Keratinocyte (primary cell): ENCODE measurements at regions not wholly inside any gene's neighbourhood (a gene's known extent, or its start where the extent isn't known, plus 50 kb on each side); places are given as distances from the start of the nearest gene placed in this dataset.

Experiments used
- DNase-seq: peaks from one replicate; pipeline ENCODE4 v3.0.0-alpha.2; 2011; ENCODE audit warnings: low read depth, missing footprints, low spot score
- FAIRE-seq: peaks from 2 replicates; lab custom pipeline; 2011; peaks lifted over from hg19 to GRCh38; lab: Jason Lieb, UNC
- H2AFZ ChIP-seq: 2 replicates; pipeline ENCODE4 v1.6.0; 2012; ENCODE audit warnings: low read length, control low read depth, inconsistent platforms; ENCODE audit not compliant: control insufficient read depth
- H3K27ac ChIP-seq: 2 replicates; pipeline ENCODE4 v1.5.1; 2011; ENCODE audit warnings: low read length; ENCODE audit not compliant: control insufficient read depth, insufficient read depth
- H3K27me3 ChIP-seq: 3 replicates; pipeline ENCODE4 v1.6.0; 2011; ENCODE audit warnings: low read length; ENCODE audit not compliant: control insufficient read depth, insufficient read depth; ENCODE audit errors: extremely low read depth
- H3K36me3 ChIP-seq, 2 experiments: 2 replicates in 1 of 2; 3 replicates in 1 of 2; pipeline ENCODE4 v1.5.1; 2011; ENCODE audit warnings: low read length in 2 of 2, mild to moderate bottlenecking in 1 of 2; ENCODE audit not compliant: control insufficient read depth in 2 of 2, insufficient read depth in 2 of 2; ENCODE audit errors: extremely low read depth in 1 of 2
- H3K4me1 ChIP-seq: 3 replicates; pipeline ENCODE4 v1.5.1; 2011; ENCODE audit warnings: low read length; ENCODE audit not compliant: control insufficient read depth, insufficient read depth; ENCODE audit errors: extremely low read depth
- H3K4me2 ChIP-seq: 3 replicates; pipeline ENCODE4 v1.6.0; 2011; ENCODE audit warnings: low read depth, low read length; ENCODE audit not compliant: control insufficient read depth, insufficient read depth; ENCODE audit errors: extremely low read depth
- H3K4me3 ChIP-seq, 3 experiments: fragments of 200-600 bp in 1 of 3; sonication (generic) in 1 of 3; 2 replicates in 2 of 3; 3 replicates in 1 of 3; pipeline ENCODE4 v1.5.1; 2011 to 2016; ENCODE audit warnings: low read length in 3 of 3, mild to moderate bottlenecking in 3 of 3, control low read depth in 2 of 3, inconsistent platforms in 1 of 3, low read depth in 1 of 3, mixed read lengths in 1 of 3, mixed run types in 1 of 3, moderate library complexity in 1 of 3; ENCODE audit not compliant: control insufficient read depth in 2 of 3, insufficient read depth in 2 of 3; ENCODE audit errors: extremely low read depth in 1 of 3
- H3K79me2 ChIP-seq: 2 replicates; pipeline ENCODE4 v1.6.0; 2012; ENCODE audit warnings: low read length; ENCODE audit not compliant: control insufficient read depth, insufficient read depth
- H3K9ac ChIP-seq: 3 replicates; pipeline ENCODE4 v1.6.0; 2011; ENCODE audit warnings: low read length; ENCODE audit not compliant: control insufficient read depth, insufficient read depth; ENCODE audit errors: extremely low read depth
- H3K9me1 ChIP-seq: 3 replicates; pipeline ENCODE4 v1.6.0; 2011; ENCODE audit warnings: low read length; ENCODE audit not compliant: control insufficient read depth, insufficient read depth; ENCODE audit errors: extremely low read depth
- H3K9me3 ChIP-seq: 2 replicates; pipeline ENCODE4 v1.5.1; 2012; ENCODE audit warnings: low read depth, low read length; ENCODE audit not compliant: control insufficient read depth
- H4K20me1 ChIP-seq: 3 replicates; pipeline ENCODE4 v1.6.0; 2011; ENCODE audit warnings: low read length; ENCODE audit not compliant: control insufficient read depth, insufficient read depth; ENCODE audit errors: extremely low read depth
- EZH2 ChIP-seq: IDR thresholded peaks from one replicate; pipeline ENCODE4 v1.6.1; 2012; ENCODE audit warnings: inconsistent platforms, mild to moderate bottlenecking, low read length, moderate library complexity
- dilution Hi-C: fragments of 300-500 bp; cut with MboI; formaldehyde crosslinking; loops from one replicate; pipeline ENCODE4 v1.7.0; 2020; ENCODE audit warnings: low sequenced_read_pairs; ENCODE audit not compliant: extremely low pct_ligation_motif_present
- TF ChIP-seq, protein P1 (sequence below), 3 experiments: IDR thresholded peaks in 1 of 3; conservative IDR thresholded peaks in 1 of 3; optimal IDR thresholded peaks in 1 of 3; 2 replicates in 2 of 3; 3 replicates in 1 of 3; pipeline versions ENCODE3 to v1.5.1; 2011; ENCODE audit warnings: low read length in 3 of 3, mild to moderate bottlenecking in 3 of 3, moderate library complexity in 2 of 3, control low read depth in 1 of 3, inconsistent platforms in 1 of 3; ENCODE audit not compliant: insufficient read depth in 2 of 3; ENCODE audit errors: extremely low read depth in 1 of 3

DNA sequence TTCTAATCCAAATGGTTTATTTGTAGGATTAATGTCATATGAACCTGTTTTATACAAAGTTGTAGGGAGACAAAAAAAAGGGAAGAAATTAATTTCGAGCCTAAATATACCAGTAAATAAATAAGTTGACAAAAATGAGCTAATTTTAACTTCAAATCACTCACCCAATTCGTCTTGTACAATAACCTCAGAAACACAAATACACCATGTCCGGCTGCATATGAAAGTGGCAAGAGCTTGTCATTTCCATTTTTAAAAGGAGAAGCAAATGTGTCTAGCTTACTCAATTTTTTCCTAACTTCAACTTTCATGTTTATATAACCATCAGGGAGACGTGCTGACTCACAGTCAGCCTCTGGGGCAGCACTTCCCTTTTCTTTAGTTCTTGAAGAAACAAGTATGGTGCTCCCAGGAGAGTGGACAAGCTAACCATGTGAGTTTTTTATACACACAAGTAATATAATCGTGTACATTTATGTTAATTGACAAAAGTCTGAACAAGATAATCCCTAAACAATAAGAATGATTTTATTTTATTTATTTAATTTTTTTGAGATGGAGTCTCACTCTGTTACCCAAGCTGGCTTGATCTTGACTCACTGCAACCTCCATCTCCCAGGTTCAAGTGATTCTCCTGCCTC lies 55.5 kb upstream of the SGK1 start:
- Histone ChIP-seq H3K4me3 (no peak overlapping the region), H4K20me1 (no peaks in the 10 kb centered on the region), H2AFZ (peak overlapping the region; percentile 36), H3K36me3 (no peaks in the 10 kb centered on the region), H3K27ac (peak overlapping the region; percentile 50), H3K9ac (no peak overlapping the region), H3K4me2 (peak overlapping the region; percentile 45), H3K79me2 (no peaks in the 10 kb centered on the region), H3K4me1 (peaks cover 30% of the 10 kb centered on the region), H3K27me3 (no peaks in the 10 kb centered on the region), H3K9me1 (no peaks in the 10 kb centered on the region), H3K9me3 (no peaks in the 10 kb centered on the region)
- peak; percentile 89 for FAIRE-seq
- no peak for TF ChIP-seq EZH2
- TF ChIP-seq, protein P1, sequence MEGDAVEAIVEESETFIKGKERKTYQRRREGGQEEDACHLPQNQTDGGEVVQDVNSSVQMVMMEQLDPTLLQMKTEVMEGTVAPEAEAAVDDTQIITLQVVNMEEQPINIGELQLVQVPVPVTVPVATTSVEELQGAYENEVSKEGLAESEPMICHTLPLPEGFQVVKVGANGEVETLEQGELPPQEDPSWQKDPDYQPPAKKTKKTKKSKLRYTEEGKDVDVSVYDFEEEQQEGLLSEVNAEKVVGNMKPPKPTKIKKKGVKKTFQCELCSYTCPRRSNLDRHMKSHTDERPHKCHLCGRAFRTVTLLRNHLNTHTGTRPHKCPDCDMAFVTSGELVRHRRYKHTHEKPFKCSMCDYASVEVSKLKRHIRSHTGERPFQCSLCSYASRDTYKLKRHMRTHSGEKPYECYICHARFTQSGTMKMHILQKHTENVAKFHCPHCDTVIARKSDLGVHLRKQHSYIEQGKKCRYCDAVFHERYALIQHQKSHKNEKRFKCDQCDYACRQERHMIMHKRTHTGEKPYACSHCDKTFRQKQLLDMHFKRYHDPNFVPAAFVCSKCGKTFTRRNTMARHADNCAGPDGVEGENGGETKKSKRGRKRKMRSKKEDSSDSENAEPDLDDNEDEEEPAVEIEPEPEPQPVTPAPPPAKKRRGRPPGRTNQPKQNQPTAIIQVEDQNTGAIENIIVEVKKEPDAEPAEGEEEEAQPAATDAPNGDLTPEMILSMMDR (optimal IDR thresholded peaks at IDR 0.05 in 1 of 3, IDR thresholded peaks at IDR 0.05 in 1 of 3, conservative IDR thresholded peaks at IDR 0.05 in 1 of 3; ENCODE audit: extremely low read depth in 1 of 3, insufficient read depth in 2 of 3, low read length in 3 of 3) = no peak
- dilution Hi-C loops = no loop called here
- DNase-seq = no peak

DNA sequence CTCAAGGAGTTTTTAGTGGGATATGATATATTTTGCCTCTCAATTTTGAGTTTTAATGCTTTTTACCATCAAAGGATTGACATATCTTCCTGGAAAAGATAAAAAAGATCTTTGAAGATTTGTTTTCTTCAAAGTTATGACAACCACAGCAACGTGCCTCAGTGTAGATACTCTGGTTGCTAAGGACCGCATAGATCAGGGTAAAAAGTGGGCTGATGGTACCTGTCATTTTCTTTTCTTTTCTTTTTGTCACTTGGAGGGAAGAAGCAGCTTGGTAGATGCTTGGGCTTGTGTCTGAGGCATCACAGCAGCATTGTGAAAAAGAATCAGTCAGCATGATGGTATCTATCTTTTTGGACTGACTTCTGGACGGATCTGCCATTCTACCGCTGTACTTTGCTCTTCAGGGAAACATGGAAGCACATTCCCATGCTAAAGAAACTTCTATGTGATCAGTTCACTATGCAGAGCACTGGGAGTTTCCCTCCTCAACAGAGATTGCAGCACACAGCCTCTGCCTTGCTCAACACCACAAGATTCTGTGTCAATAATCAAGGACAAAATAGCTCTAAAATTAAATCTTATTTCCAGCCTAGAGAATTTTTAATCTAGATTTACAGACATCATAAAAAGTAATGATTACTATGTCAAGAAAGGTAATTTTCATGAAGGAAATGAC lies 54.8 kb upstream of the SGK1 start:
- H3K27me3 ChIP-seq = no peaks in the 10 kb centered on the region
- H3K9me3 ChIP-seq = no peaks in the 10 kb centered on the region
- no peaks in the 10 kb centered on the region for H3K9me1 ChIP-seq
- H2AFZ ChIP-seq = peak overlapping the region; percentile 76
- no peak overlapping the region for H3K4me2 ChIP-seq
- H3K27ac ChIP-seq = no peak overlapping the region
- H4K20me1 ChIP-seq = no peaks in the 10 kb centered on the region
- TF ChIP-seq, protein P1 (optimal IDR thresholded peaks at IDR 0.05 in 1 of 3, IDR thresholded peaks at IDR 0.05 in 1 of 3, conservative IDR thresholded peaks at IDR 0.05 in 1 of 3; ENCODE audit: extremely low read depth in 1 of 3, insufficient read depth in 2 of 3, low read length in 3 of 3) = no peak
- TF ChIP-seq EZH2 = no peak
- H3K4me1 ChIP-seq = peaks cover 30% of the 10 kb centered on the region
- no peaks in the 10 kb centered on the region for H3K79me2 ChIP-seq
- DNase-seq (no peak), FAIRE-seq (peak; percentile 43)
- H3K9ac ChIP-seq = no peak overlapping the region
- H3K36me3 ChIP-seq = no peaks in the 10 kb centered on the region
- dilution Hi-C loops = no loop called here
- H3K4me3 ChIP-seq = no peak overlapping the region
